Esophagus muscularis mucosa (tissue), 4 donors: ENCODE measurements at regions not wholly inside any gene's neighbourhood (a gene's known extent, or its start where the extent isn't known, plus 50 kb on each side); places are given as distances from the start of the nearest gene placed in this dataset.

Experiments used
- DNase-seq: peaks from one replicate; pipeline ENCODE4 v3.0.0-alpha.2; 2017; ENCODE audit errors: extremely low spot score
- H3K27ac ChIP-seq, 4 donors: fragments of 200-600 bp; sonication (generic); replicated peaks in 1 of 4; 1 replicate in 3 of 4; 2 replicates in 1 of 4; pipeline ENCODE4 v1.5.1; 2016 to 2019; ENCODE audit warnings: mild to moderate bottlenecking in 1 of 4
- H3K27me3 ChIP-seq, 4 donors: fragments of 200-600 bp; sonication (generic); one replicate each; pipeline versions ENCODE4 v1.5.1 to v1.6.0; 2016 to 2019
- H3K36me3 ChIP-seq, 4 donors: fragments of 200-600 bp; sonication (generic); one replicate each; pipeline ENCODE4 v1.5.1; 2016 to 2019
- H3K4me1 ChIP-seq, 4 donors: fragments of 200-600 bp; sonication (generic); one replicate each; pipeline ENCODE4 v1.5.1; 2016 to 2019
- H3K4me3 ChIP-seq, 4 donors: fragments of 200-600 bp; sonication (generic); 1 replicate in 2 of 4; 2 replicates in 2 of 4; pipeline ENCODE4 v1.5.1; 2016 to 2019; ENCODE audit warnings: mild to moderate bottlenecking in 4 of 4, moderate library complexity in 1 of 4
- H3K9me3 ChIP-seq, 4 donors: fragments of 200-600 bp; sonication (generic); 1 replicate in 3 of 4; 2 replicates in 1 of 4; pipeline ENCODE4 v1.5.1; 2016 to 2019
- EP300 ChIP-seq: sonication (generic); formaldehyde crosslinking; IDR thresholded peaks from one replicate; pipeline ENCODE4 v1.6.1; 2017; ENCODE audit warnings: antibody characterized with exemption
- POLR2A ChIP-seq: fragments of 450-650 bp; IDR thresholded peaks from one replicate; pipeline ENCODE4 v1.6.1; 2017; ENCODE audit warnings: antibody characterized with exemption, moderate library complexity, mild to moderate bottlenecking, low read depth
- POLR2AphosphoS5 ChIP-seq, 2 donors: sonication (generic); formaldehyde crosslinking; IDR thresholded peaks; one replicate each; pipeline ENCODE4 v1.6.1; 2017; ENCODE audit warnings: antibody characterized with exemption in 2 of 2
- WGBS: methylation state at CpG from one replicate; pipeline ENCODE4 v1.1.5; 2018; 5-methylcytosine and 5-hydroxymethylcytosine counted together
- intact Hi-C: fragments of 100-400 bp; cut with DNase I; formaldehyde crosslinking; loops from one replicate; pipeline ENCODE4 v1.15.1; 2023
- TF ChIP-seq, protein P1 (sequence below), 3 experiments: fragments of 200-600 bp in 2 of 3; fragments of 450-650 bp in 1 of 3; sonication (generic) in 2 of 3; IDR thresholded peaks; one replicate each; pipeline ENCODE4 v1.5.1; 2017 to 2019; ENCODE audit warnings: antibody characterized with exemption in 3 of 3, mild to moderate bottlenecking in 2 of 3, moderate library complexity in 1 of 3

DNA sequence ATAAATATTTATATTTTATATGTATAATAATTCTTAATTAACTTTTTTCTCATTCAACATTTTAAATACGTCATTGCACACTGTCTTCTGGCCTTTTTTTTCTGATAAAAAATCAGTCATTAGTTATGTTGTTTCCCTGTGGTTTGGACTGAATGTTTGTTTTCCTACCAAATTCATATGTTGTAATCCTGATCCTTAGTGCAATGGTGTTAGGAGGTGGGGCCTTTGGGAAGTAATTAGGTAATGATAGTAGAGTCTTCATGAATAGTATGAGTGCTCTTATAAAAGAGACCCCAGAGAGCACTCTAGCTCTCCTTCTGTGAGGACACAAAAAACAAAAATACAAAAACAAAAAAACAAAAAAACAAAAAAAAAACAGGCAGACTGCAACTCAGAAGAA, 117.2 kb downstream of the GASK1B start:
- no peak for DNase-seq
- H3K4me1 ChIP-seq = no peaks in the 10 kb centered on the region
- 89% methylated on average over 1 of the region's 1 CpG for WGBS
- H3K27ac ChIP-seq = no peak overlapping the region
- no peak overlapping the region for H3K4me3 ChIP-seq
- H3K9me3 ChIP-seq = no peaks in the 10 kb centered on the region
- intact Hi-C loops = no loop called here
- no peaks in the 10 kb centered on the region for H3K27me3 ChIP-seq
- no peaks in the 10 kb centered on the region for H3K36me3 ChIP-seq
- TF ChIP-seq POLR2A = no peak
- no peak for TF ChIP-seq EP300
- TF ChIP-seq, protein P1, sequence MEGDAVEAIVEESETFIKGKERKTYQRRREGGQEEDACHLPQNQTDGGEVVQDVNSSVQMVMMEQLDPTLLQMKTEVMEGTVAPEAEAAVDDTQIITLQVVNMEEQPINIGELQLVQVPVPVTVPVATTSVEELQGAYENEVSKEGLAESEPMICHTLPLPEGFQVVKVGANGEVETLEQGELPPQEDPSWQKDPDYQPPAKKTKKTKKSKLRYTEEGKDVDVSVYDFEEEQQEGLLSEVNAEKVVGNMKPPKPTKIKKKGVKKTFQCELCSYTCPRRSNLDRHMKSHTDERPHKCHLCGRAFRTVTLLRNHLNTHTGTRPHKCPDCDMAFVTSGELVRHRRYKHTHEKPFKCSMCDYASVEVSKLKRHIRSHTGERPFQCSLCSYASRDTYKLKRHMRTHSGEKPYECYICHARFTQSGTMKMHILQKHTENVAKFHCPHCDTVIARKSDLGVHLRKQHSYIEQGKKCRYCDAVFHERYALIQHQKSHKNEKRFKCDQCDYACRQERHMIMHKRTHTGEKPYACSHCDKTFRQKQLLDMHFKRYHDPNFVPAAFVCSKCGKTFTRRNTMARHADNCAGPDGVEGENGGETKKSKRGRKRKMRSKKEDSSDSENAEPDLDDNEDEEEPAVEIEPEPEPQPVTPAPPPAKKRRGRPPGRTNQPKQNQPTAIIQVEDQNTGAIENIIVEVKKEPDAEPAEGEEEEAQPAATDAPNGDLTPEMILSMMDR (IDR thresholded peaks at IDR 0.05) = no peak
- TF ChIP-seq POLR2AphosphoS5 (IDR thresholded peaks at IDR 0.05) = no peak

DNA sequence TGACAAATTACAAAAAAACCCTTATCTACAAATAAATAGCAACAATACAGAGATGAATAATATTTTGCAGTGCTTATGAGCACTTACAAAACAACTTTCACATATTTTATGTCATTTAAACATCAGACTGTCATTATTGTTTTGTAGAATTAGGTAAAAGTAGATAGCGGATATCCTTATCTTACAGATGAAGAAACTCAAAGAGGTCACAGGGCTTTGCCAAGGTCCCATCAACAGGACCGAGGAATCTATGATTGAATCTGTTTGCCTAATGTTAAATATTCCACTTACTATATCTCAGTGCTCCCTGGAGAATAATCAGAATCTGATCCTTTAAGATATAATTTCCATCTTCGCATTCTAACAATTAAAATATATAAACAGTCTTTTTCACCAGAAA, 119.0 kb downstream of the GASK1B start:
- H3K4me3 ChIP-seq = no peak overlapping the region
- intact Hi-C loops = no loop called here
- H3K9me3 ChIP-seq = no peaks in the 10 kb centered on the region
- H3K4me1 ChIP-seq = no peaks in the 10 kb centered on the region
- TF ChIP-seq EP300 = no peak
- TF ChIP-seq POLR2A = no peak
- TF ChIP-seq, protein P1 (IDR thresholded peaks at IDR 0.05) = no peak
- TF ChIP-seq POLR2AphosphoS5 (IDR thresholded peaks at IDR 0.05) = no peak
- no peaks in the 10 kb centered on the region for H3K36me3 ChIP-seq
- no peak overlapping the region for H3K27ac ChIP-seq
- 92% methylated on average over 3 of the region's 3 CpGs for WGBS
- no peak for DNase-seq
- H3K27me3 ChIP-seq = no peaks in the 10 kb centered on the region

DNA sequence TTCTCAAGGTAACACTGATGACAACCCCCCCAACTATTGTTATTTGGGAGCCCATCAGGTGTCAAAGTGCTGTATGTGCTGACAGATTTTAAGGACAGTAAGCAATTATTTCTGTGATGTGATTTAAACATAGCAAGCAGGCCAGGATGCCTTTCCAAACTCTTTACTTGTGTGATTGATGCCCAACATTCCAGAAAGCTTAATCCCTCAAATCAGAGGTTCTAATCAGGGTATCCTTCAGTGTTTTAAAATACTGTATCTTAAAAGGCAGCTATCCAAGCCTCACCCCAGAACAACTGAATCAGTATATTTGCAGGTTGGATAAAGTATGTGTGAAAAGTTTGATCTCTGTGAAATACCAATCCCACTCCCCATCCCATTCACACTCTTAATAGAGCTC, 119.7 kb downstream of the GASK1B start:
- TF ChIP-seq POLR2A = no peak
- TF ChIP-seq, protein P1 (IDR thresholded peaks at IDR 0.05) = no peak
- TF ChIP-seq POLR2AphosphoS5 (IDR thresholded peaks at IDR 0.05) = no peak
- no peak for TF ChIP-seq EP300
- no peak for DNase-seq
- H3K4me3 ChIP-seq = no peak overlapping the region
- no peaks in the 10 kb centered on the region for H3K4me1 ChIP-seq
- no peaks in the 10 kb centered on the region for H3K9me3 ChIP-seq
- H3K36me3 ChIP-seq = no peaks in the 10 kb centered on the region
- no peaks in the 10 kb centered on the region for H3K27me3 ChIP-seq
- intact Hi-C loops = no loop called here
- no peak overlapping the region for H3K27ac ChIP-seq

DNA sequence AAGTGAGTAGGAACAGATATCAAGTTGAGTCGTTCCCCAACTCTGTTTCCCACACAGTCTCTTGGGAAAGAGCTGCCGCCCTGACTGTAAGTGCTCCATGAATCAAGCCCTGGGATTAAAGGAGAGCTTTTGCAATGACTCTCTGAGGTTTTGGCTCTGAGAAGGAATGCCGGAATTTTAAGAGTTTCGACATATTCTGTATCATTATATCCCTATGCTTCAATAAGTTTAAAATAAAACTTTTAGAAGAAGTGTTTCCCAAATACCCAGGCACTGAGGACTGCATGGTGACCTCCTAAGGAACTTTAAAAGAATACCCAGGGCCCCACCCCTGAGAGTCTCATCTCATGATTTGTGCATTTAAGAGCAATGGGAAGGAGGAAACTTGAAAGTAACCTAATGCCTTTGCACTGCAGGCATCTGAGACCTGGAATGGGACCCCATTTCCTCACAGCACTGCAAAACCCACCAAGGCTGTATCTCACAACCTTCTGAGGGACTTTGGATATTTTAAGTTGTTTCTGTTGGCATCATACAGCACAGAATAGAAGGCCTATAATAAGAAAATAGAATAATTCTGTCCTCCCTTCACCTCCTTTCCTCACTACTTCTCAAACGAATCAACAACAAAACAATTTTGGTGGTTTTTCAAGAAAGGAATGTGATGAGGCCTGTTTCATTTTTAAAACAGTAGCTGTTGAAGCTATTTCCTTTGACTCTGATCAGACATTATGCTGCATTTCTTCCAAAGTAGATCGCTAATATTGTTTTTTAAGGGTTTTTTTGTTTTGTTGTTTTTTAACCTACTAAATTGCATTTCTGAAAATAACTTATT, 121.2 kb downstream of the GASK1B start:
- Histone ChIP-seq H3K9me3 (no peaks in the 10 kb centered on the region), H3K27me3 (no peaks in the 10 kb centered on the region), H3K4me3 (no peak overlapping the region), H3K27ac (peak overlapping the region in 2 of 4 donors; percentile 2 to 22), H3K36me3 (no peaks in the 10 kb centered on the region), H3K4me1 (no peaks in the 10 kb centered on the region)
- DNase-seq = no peak
- no peak for TF ChIP-seq POLR2AphosphoS5 (IDR thresholded peaks at IDR 0.05)
- TF ChIP-seq POLR2A = no peak
- TF ChIP-seq, protein P1 (IDR thresholded peaks at IDR 0.05) = no peak
- TF ChIP-seq EP300 = no peak
- intact Hi-C loops = no loop called here
- WGBS = 67% methylated on average over 6 of the region's 6 CpGs

DNA sequence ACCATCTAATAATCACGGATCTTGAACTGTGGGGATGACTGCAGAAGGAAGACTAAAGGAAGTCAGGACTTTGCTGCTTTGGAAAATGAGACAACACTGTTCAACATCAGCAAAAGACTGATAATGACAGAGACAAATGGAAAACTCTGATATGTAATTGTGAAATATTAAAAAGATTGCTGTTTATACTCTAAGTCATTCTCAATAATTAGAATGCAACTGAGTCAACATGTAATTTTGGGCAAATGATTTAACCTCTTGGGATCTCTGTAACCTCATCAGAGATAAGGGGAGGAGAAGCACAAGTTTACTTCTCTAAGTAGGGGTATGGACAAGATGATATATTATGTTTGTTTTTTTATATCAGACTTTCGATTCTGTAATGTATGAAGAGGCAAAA, 121.9 kb downstream of the GASK1B start:
- Histone ChIP-seq H3K4me3 (no peak overlapping the region), H3K36me3 (no peaks in the 10 kb centered on the region), H3K27ac (no peak overlapping the region), H3K4me1 (no peaks in the 10 kb centered on the region), H3K27me3 (no peaks in the 10 kb centered on the region), H3K9me3 (no peaks in the 10 kb centered on the region)
- intact Hi-C loops = no loop called here
- 58% methylated on average over 2 of the region's 2 CpGs for WGBS
- TF ChIP-seq POLR2A = no peak
- TF ChIP-seq, protein P1 (IDR thresholded peaks at IDR 0.05) = no peak
- TF ChIP-seq POLR2AphosphoS5 (IDR thresholded peaks at IDR 0.05) = no peak
- no peak for TF ChIP-seq EP300
- no peak for DNase-seq
